ENCODE measurements at regions not wholly inside any gene's neighbourhood (a gene's known extent, or its start where the extent isn't known, plus 50 kb on each side); places are given as distances from the start of the nearest gene placed in this dataset.
A peak's percentile ranks its signal among the peaks of the same experiment; 100 is the strongest.

DNA sequence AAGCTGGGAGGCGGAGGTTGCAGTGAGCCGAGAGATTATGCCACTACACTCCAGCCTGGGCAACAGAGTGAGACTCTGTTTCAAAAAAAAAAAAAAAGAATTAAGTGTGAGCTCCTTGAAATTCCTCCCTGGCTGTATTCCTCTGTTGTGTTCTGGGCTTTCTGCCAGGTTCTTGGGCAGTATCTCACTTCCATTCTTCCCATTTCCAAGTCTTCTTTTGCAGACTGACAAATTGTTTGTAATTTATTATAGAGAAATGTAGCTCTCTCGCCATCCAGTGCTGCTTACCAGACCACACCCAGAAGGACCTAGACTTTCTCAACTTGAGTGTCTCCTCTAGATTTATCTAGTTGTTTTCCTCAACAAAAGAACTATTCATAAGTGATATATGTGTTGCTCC, 105.0 kb upstream of the ADGRL2 start:
- no peak for DNase-seq

DNA sequence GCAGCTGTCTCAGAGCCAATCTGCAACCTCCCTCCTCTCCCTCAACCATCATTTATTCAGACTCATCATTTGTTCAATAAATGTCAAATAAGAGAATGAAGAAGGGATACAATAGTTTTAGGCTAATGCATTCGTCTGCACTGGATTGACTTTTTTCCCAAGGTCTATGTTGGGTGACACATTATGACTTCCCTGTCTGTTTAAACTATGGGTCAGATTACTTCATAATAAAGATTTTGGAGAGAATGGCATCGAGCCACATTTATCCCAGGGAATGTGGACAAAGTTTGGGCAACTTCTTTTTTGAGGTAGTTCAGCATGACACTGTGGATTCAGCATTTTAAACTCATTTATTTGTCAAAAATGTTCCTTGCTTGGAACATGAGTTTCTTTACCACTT, 107.4 kb upstream of the ADGRL2 start:
- no peak for DNase-seq

DNA sequence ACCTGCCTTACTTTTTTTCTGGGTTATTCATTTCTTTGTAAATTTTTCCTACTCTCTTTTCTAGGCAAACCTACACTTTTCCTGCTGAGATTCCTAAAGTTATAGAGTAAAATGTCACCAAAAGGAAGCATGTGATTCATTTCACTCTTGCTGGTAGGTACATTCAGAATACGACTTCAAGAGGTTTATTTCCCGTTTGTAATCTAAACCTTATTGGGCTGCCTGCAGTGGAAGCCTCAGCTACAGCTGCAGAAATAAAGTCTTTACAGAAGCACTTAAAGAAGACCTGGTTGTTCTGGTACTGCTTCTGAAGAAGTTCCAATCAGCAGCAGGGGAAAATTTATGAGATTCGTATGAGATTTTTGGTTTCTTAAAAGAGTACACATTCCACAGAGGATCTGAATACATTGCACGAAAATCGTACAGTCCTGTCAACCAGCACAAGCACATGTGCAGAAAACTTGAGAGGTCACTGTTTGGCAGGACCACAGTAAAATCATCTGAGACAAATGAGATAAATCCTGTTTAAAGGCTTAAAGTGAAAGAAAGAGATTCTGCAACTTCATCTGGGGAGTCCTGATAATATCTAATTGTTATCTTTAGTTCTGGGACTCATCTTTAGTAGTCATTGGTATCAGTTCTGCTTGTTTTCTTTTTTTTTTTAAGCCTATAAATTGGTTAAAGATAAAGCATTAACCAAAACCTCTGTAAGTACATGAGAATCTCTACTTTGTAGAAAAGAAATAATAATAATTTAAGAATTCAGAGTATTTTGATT, 109.9 kb upstream of the ADGRL2 start:
- no peak for DNase-seq

- DNase-seq = no peak
Measured at GRCh38 chr1:81689531-81689941, 111.2 kb upstream of the ADGRL2 start.

DNA sequence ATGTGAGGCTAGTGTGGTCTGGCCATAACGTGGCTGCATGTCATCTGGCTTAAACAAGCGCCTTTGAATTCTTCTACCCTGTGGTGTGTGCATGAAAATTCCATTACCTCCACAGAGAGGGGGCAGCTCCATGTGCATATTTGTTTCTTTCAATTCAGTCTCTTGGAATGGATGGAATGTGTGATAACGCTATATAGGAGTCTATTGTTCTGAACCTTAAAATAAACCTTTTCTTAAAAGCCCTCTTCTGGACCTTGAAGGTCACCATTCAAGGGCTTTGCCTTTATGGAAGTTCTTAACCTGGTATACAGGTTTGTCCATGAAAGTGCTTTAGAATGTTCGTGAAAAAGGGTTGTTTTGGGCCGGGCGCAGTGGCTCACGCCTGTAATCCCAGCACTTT, 118.2 kb upstream of the ADGRL2 start:
- no peak for DNase-seq

GRCh38 chr1:81681601-81682266, 119.0 kb upstream of the ADGRL2 start:
- no peak for DNase-seq

GRCh38 chr1:81681114-81681513, 119.6 kb upstream of the ADGRL2 start:
- no peak for DNase-seq

DNA sequence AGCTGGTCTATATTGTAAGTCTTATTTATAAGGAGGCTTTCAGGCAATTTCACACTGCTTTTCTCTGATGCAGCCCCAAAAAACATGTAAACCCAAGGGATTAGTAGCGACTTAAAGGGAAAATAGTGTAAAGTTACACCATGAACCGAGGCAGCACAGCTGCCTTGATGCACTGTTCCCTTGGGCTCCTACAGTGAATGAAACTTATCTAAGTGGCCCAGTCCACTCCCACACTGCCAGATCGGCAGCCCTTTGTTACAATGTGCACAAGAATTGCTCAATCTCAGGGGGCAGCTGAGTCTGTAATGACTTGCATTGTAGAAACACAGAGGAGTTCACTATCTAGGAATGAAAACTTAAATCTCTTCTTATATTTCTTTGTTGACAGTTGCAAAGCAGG, 120.8 kb upstream of the ADGRL2 start:
- DNase-seq = no peak

GRCh38 chr1:81678779-81679178, 122.0 kb upstream of the ADGRL2 start:
- no peak for DNase-seq

DNA sequence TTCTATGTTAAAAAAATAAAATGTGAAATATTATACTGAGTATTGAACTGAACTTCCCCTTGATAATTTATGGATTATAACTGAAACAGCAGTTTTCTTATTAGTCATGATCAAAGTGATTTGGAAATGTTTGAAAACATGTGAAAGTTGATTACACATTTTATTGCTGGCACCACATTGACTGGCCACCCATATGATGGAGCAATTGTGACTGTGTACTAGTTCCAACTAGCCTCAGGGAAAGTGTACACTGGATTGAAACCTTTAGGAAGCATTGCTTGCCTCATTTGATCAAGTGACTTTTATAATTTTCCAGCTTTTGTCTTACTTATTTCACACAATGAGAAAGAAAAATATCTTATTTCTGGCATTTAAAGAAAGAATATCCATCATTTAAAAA, 128.0 kb upstream of the ADGRL2 start:
- DNase-seq = no peak

GRCh38 chr1:81671038-81671437, 129.7 kb upstream of the ADGRL2 start:
- no peak for DNase-seq

GRCh38 chr1:81670286-81670685, 130.4 kb upstream of the ADGRL2 start:
- peak; percentile 51 for DNase-seq

GRCh38 chr1:81666586-81666985, 134.1 kb upstream of the ADGRL2 start:
- no peak for DNase-seq

DNA sequence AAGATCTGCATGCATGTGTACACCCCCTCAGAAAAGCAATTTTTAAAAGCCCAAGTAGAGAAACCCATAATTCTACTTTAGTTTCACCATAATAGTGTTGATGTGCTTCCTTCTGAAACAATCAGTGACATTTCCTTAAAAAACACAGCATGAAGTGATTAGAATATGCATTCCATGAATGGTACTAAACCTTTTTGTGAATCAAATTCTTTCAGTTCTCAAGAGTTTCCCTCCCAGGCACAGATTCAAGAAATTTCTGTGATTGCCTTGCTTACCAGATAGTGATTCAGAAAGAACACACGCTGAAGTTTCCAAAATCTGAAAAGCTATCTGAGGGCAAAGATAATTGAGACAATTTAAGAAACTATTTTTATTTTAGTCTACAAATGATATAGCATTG, 136.4 kb upstream of the ADGRL2 start:
- no peak for DNase-seq

GRCh38 chr1:81662913-81663526, 137.7 kb upstream of the ADGRL2 start:
- no peak for DNase-seq

DNA sequence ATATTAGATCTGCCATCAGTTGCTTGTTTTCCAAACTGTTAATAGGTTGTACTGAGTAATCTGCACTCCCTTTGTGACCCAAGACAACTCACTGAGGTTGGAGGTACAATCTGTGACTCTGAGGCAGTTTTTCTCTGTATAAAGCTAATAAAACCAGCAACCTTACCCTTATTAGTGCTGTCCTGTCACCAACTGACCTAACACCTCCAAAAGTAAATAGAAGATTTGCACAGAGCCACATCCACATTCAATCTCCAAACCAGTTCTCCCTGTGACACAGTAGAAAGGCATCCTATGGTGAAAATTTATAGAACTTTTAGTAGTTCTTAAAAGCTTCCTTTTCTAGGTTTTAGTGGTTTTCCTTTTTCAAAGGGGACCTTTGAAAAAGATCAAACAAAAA, 140.4 kb upstream of the ADGRL2 start:
- DNase-seq = no peak

GRCh38 chr1:81654657-81655056, 146.1 kb upstream of the ADGRL2 start:
- no peak for DNase-seq

DNA sequence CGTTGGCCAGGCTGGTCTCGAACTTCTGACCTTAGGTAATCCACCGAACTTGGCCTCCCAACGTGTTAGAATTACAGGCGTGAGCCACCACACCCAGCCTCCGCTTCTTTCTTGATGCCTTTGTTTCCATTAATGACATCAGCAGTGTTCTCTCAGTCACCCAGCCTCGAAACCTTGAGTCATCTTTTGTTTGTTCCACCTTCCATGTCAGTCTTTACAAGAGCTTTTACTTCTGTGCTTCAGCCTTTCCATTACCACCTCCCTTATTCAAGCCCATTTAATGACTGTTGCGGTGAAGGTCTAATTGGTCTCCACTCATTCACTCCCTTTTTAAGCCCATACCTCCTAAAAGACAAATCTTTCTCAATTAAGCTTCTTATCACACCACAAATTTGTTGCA, 146.6 kb upstream of the ADGRL2 start:
- DNase-seq = no peak

- DNase-seq = peak; percentile 8
Measured at GRCh38 chr1:81650776-81651175, 150.0 kb upstream of the ADGRL2 start.

GRCh38 chr1:81635816-81636215, 164.9 kb upstream of the ADGRL2 start:
- no peak for DNase-seq

DNA sequence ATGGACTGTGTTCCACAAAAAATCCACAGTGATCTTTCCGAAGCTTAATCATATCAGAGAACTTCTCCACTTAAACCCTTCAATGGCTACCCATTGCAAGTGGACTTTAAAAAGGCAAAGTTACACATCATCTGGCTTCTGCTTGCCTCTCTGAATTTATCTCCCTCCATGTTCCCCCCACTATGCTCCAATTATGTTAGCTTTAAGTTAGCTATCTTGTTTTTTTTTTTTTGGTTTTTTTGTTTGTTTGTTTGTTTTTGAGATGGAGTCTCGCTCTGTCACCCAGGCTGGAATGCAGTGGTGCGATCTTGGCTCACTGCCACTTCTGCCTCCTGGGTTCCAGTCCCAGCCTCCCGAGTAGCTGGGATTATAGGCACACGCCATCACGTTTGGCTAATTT, 166.4 kb upstream of the ADGRL2 start:
- no peak for DNase-seq

GRCh38 chr1:81619156-81619555, 181.6 kb upstream of the ADGRL2 start:
- no peak for DNase-seq

GRCh38 chr1:81618376-81618775, 182.4 kb upstream of the ADGRL2 start:
- no peak for DNase-seq

DNA sequence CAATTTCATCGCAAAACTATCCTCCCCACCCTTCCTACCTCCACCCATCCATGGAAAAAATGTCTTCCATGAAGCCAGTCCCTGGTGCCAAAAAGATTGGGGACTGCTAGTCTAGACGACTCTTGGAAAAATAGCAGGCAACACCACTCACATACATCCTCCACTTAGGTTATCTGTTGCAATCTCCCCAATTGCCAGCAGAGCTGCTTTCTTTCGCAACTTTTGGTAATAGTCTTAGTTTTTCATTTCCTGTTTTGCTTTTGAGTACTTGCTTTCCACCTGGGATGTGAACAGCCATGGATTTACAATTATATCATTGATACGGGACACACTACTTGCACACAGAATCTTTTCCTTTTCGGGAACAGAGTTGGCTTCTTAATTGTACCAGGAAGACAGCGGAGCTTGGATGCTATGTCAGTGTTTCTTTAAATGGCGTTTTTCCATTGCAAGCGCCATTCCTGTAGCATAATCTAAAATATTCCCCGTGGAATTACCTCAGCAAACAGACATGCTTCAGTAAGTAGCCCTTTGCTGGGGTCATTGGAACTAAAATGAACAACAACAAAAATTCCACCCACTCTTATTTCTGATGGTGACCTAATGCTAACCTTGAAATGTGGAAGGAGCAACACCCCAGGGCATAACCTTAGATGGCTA, 183.3 kb upstream of the ADGRL2 start:
- DNase-seq = no peak
